ENCODE measurements at regions not wholly inside any gene's neighbourhood (a gene's known extent, or its start where the extent isn't known, plus 50 kb on each side); places are given as distances from the start of the nearest gene placed in this dataset.
A peak's percentile ranks its signal among the peaks of the same experiment; 100 is the strongest.

DNA sequence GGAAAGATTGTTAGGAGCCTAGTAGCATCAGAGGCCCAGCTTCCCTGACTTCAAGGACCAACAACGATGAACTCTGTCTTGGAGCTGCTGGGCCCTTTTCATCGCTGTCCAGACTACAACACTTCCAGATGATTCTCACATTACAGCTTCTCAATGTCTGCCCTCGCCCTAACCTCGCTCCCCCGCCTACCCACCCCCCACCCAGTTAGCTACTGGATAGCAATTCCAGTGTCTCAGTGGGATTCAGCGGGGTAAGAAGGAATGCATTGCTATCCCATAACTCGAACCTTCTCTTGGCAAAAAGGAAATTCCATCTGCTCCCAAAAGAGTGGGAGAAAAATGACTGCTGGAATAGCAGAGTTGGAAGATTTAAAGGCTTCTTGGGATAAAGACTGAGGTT, 65.0 kb downstream of the RPL37A start:
- no peaks in the 10 kb centered on the region for H3K27me3 ChIP-seq (replicated peaks; ENCODE audit: insufficient read depth)
- H3K4me3 ChIP-seq = no peak overlapping the region
- DNase-seq (ENCODE audit: low spot score) (no peak), ATAC-seq (ENCODE audit: insufficient number of reproducible peaks, low FRiP score, low read depth) (no peak)
- TF ChIP-seq, protein P1, sequence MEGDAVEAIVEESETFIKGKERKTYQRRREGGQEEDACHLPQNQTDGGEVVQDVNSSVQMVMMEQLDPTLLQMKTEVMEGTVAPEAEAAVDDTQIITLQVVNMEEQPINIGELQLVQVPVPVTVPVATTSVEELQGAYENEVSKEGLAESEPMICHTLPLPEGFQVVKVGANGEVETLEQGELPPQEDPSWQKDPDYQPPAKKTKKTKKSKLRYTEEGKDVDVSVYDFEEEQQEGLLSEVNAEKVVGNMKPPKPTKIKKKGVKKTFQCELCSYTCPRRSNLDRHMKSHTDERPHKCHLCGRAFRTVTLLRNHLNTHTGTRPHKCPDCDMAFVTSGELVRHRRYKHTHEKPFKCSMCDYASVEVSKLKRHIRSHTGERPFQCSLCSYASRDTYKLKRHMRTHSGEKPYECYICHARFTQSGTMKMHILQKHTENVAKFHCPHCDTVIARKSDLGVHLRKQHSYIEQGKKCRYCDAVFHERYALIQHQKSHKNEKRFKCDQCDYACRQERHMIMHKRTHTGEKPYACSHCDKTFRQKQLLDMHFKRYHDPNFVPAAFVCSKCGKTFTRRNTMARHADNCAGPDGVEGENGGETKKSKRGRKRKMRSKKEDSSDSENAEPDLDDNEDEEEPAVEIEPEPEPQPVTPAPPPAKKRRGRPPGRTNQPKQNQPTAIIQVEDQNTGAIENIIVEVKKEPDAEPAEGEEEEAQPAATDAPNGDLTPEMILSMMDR (IDR thresholded peaks at IDR 0.05) = no peak
- no peak overlapping the region for H3K27ac ChIP-seq
- peaks cover 24 to 90% of the 10 kb centered on the region in 2 donors for H3K4me1 ChIP-seq (ENCODE audit: control insufficient read depth in 1 of 2, low read depth in 2 of 2)
- H3K9me3 ChIP-seq = no peaks in the 10 kb centered on the region
- no peaks in the 10 kb centered on the region for H3K36me3 ChIP-seq

DNA sequence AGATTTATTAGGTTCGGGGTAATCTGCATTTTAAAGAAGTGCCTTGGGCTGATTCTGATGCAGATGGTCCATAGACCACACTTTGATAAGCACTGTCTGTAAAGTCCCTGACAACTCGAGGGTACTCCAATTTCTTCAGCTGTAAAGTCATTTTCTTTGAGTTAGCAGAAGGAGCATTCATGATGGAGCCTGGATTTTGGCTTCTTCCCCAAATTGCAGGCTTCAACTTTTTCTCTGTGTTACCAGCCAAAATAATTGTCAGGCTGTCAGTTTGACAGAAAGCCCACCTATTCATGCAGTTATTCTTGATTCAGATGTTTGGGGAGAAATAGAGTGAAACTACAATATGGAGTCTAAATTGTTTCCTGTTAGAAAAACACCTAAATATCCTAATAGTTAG, 66.0 kb downstream of the RPL37A start:
- no peak overlapping the region for H3K4me3 ChIP-seq
- peaks cover 18 to 88% of the 10 kb centered on the region in 2 donors for H3K4me1 ChIP-seq (ENCODE audit: control insufficient read depth in 1 of 2, low read depth in 2 of 2)
- H3K27me3 ChIP-seq (replicated peaks; ENCODE audit: insufficient read depth) = no peaks in the 10 kb centered on the region
- TF ChIP-seq, protein P1 (IDR thresholded peaks at IDR 0.05) = no peak
- H3K9me3 ChIP-seq = no peaks in the 10 kb centered on the region
- H3K27ac ChIP-seq = peak overlapping the region in 1 of 2 donors; percentile 72
- no peaks in the 10 kb centered on the region for H3K36me3 ChIP-seq
- DNase-seq (ENCODE audit: low spot score) (no peak), ATAC-seq (ENCODE audit: insufficient number of reproducible peaks, low FRiP score, low read depth) (no peak)

GRCh38 chr2:216565956-216566355, 67.3 kb upstream of the IGFBP2 start:
- H3K27ac ChIP-seq = peak overlapping the region; percentile 64 to 72
- no peak overlapping the region for H3K4me3 ChIP-seq
- H3K27me3 ChIP-seq (replicated peaks; ENCODE audit: insufficient read depth) = no peaks in the 10 kb centered on the region
- H3K9me3 ChIP-seq = no peaks in the 10 kb centered on the region
- H3K4me1 ChIP-seq (ENCODE audit: control insufficient read depth in 1 of 2, low read depth in 2 of 2) = peaks cover 14 to 77% of the 10 kb centered on the region in 2 donors
- no peaks in the 10 kb centered on the region for H3K36me3 ChIP-seq
- DNase-seq (ENCODE audit: low spot score) (no peak), ATAC-seq (ENCODE audit: insufficient number of reproducible peaks, low FRiP score, low read depth) (no peak)
- TF ChIP-seq, protein P1 (IDR thresholded peaks at IDR 0.05) = no peak

DNA sequence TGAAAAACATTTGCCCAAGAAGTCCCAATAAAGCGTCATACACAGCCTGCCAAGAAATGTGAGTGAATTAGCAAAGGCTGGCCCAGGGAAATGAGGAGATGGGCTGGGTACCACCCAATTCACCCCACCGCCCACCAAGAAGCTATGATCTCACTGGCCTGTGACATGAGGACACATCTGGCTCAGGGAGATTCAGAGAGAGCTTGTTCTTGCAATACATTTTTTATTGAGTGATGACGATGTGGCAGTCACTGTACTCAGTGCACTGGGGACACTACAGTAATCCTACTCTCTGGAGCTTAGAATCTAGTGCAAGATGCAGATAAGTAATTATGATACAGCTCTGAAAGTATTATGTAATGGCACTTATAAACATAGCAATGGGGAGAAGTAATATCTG, 64.6 kb upstream of the IGFBP2 start:
- ATAC-seq (ENCODE audit: insufficient number of reproducible peaks, low FRiP score, low read depth) (no peak), DNase-seq (ENCODE audit: low spot score) (no peak)
- no peaks in the 10 kb centered on the region for H3K36me3 ChIP-seq
- peak overlapping the region; percentile 1 to 13 for H3K27ac ChIP-seq
- H3K4me1 ChIP-seq (ENCODE audit: control insufficient read depth in 1 of 2, low read depth in 2 of 2) = peaks cover 21 to 69% of the 10 kb centered on the region in 2 donors
- no peaks in the 10 kb centered on the region for H3K27me3 ChIP-seq (replicated peaks; ENCODE audit: insufficient read depth)
- no peak overlapping the region for H3K4me3 ChIP-seq
- TF ChIP-seq, protein P1 (IDR thresholded peaks at IDR 0.05) = no peak
- no peaks in the 10 kb centered on the region for H3K9me3 ChIP-seq

GRCh38 chr2:216569765-216570164, 63.5 kb upstream of the IGFBP2 start:
- Histone ChIP-seq H3K4me1 (ENCODE audit: control insufficient read depth in 1 of 2, low read depth in 2 of 2) (peaks cover 27 to 70% of the 10 kb centered on the region in 2 donors), H3K4me3 (no peak overlapping the region), H3K36me3 (no peaks in the 10 kb centered on the region), H3K9me3 (no peaks in the 10 kb centered on the region), H3K27me3 (replicated peaks; ENCODE audit: insufficient read depth) (no peaks in the 10 kb centered on the region), H3K27ac (no peak overlapping the region)
- no peak for ATAC-seq (ENCODE audit: insufficient number of reproducible peaks, low FRiP score, low read depth)
- TF ChIP-seq, protein P1 (IDR thresholded peaks at IDR 0.05) = no peak
- no peak for DNase-seq (ENCODE audit: low spot score)

All from thoracic aorta (tissue), 2 donors.